NAMALWA (cell line): ENCODE measurements at regions not wholly inside any gene's neighbourhood (a gene's known extent, or its start where the extent isn't known, plus 50 kb on each side); places are given as distances from the start of the nearest gene placed in this dataset.

Source experiments
- DNase-seq: peaks from one replicate; pipeline ENCODE4 v3.0.0-alpha.2; 2015; ENCODE audit warnings: low spot score

DNA sequence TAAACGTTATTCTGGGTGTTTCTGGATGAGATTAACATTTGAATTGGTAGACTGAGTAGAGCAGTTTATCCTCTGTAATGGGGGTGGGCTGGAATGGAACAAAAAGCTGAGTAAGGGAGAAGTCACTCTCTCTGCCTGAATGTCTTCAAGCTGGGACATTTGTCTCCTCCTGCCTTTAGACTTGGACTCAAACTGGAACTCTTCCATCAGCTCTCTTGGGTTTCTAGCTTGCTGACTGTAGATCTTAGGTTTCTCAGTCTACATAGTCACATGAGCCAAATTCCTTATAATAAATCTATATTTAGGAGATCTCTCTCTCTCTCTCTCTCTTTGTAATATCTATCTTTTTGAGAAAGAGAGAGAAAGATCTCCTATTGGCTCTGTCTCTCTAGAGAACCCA is 553.3 kb upstream of the CDH11 start:
- no peak for DNase-seq

GRCh38 chr16:65672960-65673359 is 551.1 kb upstream of the CDH11 start:
- DNase-seq, result no peak

DNA sequence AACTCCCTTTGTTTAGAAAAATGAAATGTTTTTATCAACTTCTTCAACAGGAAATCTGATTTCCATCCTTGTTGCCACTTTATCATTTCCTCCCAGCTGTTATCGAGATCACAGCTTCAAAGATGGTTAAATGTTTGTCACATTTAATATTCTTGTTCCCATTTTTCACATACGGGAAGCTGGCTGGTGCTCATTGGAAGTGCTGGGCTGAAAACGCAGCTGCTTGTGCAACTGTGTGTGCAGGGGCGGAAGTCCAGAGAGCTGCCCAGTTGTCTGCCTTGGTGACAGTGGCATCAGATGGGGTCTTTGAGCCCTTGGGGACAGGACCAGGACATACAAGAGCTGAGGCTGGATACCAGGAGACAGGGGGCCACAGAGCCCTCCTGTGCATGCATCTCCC is 549.2 kb upstream of the CDH11 start:
- no peak for DNase-seq

DNA sequence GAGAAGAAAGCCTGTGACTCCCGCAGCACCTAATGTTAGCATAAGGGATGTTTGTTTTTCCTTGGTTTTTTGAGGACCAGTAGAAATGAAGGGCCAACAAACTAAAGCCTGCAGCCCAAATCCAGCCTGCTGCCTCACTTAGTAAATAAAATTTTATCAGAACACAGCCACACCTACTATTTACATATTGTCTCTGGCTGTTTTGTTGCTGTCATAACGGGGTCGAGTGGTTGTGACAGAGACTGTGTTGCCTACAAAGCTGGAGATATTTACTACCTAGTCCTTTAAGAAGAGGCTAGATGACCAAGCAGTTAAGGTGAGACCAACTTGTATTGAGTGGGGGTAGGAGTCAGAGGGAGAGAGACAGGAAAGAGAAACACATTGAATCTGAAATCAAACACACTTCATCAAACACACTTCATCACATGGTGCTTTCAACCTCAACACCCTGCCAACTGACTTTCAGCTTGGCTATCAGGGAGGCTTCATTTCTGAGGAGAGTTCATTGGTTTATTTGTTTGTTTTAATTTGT is 546.3 kb upstream of the CDH11 start:
- DNase-seq, result no peak

- DNase-seq, result peak; percentile 5
These were observed 545.2 kb upstream of the CDH11 start for GRCh38 chr16:65667011-65667578.

DNA sequence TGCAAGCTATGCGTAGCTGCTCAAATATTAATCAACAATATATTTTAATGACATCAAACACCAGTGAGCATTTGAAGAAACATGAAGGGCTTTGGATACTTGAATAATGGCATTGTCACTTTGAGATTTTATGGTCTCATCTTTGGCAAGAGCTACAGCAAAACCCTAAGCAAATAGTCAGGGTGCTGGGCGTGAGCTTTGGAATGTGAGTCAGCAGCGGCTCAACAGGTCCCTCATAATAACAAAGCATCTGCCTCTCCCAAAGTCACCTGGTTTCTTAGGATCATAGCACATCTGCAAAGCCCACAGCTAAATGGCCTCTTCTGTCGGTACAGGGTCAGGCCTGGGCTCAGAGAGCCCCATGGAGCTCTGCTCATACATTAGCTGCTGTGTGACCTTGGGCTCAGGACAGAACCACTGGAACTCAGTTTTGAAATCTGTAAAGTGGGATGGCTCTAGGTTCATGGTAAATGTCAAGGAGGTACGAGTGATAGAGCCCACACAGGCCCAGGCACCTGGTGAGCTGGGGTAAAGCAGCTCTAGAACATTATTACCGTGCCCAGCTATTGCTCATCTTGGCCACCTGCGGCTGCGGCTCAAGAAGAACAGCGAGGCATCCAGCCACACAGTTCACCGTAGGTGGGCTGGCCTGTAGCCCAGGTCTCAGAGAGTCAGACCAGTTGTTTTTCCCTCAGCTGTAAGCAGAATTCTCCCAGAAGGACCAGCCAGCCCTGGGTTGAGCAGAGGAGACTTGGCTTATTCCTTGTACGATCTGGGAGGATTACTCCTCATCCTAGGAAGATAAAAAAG is 544.5 kb upstream of the CDH11 start:
- no peak for DNase-seq

DNA sequence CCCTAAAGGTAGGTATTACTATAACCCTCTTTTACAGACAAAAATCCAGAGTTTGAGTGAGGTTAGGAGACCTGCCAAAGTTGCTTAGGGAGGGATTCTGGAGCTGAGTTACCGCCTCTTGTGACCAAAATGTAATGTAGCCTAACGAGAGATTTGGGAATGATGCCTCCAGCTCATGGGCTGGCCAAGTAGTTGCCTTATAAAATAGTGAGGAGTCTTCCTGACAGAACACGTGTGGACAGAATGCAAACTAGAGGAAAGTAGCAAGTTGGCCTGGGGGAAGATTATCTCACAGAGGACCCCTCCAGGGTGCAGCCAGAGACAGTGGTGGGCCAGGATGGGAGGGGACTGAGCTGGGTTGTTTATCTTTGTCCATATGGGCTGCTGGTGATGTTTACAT is 543.7 kb upstream of the CDH11 start:
- no peak for DNase-seq

DNA sequence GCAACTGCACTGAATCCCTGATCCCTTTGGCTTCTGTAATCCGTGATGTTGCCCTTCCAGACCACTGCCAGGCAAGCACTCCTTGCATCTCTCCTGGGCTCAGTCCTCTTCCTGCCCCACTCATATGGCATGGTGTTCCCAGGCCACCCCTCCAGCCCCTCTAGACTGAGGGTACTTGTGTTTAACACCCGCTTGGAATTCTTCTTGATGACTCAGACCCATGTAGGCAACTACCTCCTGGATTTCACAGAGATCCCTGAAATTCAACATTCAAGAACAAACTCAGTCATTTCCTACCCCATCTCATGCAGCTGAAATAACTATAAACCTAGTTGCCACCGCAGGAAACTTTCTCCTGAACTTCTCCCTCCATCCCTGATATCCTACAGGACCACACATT is 541.9 kb upstream of the CDH11 start:
- no peak for DNase-seq

- DNase-seq, result no peak
These were observed 540.4 kb upstream of the CDH11 start for GRCh38 chr16:65662256-65662655.

DNA sequence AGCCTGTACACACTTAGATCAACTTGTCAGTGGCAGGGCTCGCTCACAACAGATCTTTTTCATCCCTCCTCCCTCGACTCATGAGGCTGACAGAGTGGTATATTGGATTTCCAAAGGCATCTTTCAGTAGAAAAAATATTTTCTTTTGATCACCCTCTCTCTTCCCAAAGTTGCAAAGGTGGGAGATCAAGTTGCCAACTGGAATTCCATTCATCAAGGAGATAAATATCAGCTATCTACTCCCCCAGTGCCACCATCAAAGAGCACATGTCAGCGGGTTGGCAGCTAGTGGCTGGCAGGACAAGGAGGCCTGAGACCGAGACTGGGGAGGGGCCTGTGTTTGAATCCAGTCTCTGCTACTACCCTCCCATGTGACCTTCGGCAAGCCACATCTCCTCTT is 539.7 kb upstream of the CDH11 start:
- no peak for DNase-seq

- no peak for DNase-seq
These were observed 538.5 kb upstream of the CDH11 start for GRCh38 chr16:65660390-65660789.

- no peak for DNase-seq
These were observed 537.9 kb upstream of the CDH11 start for GRCh38 chr16:65659758-65660157.

DNA sequence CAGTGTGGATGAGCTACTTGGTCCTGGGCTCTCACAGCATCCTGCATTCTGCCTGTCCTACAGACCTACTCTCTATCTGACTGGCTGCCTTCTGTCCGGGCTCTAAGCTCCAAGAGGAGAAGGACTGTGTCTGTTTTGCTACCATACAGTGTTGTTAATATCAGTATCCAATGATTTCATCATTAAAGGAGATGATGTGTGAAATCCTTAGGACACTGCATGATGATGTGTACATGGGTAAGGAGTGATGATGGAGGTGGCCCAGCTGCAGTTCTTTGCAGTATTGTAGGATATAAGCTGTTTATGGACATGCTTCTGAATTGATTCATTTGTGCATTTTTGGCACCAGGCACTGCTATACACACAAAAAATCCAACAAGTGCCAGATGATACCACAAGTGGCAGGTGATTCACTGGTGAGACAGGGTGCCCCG is 536.9 kb upstream of the CDH11 start:
- DNase-seq, result no peak

DNA sequence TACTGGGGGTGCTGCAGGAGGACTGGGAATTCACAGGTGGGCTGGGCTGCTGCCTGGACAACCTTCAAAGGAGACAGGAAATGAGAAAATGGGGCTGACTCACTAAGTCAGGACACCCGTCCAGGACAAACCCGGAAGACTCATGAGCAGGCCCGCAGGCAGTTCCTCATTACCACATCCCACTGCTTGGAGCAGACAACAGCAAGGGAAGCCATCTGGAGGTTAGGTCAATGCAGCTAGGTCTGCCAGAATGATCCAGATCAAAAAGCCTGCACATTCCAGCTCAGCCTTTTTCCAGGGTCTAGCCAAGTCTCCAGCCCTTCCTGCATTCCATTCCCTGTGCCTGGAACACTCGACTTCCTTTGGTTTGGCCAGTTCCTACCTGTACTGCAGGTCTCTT is 536.5 kb upstream of the CDH11 start:
- no peak for DNase-seq

DNA sequence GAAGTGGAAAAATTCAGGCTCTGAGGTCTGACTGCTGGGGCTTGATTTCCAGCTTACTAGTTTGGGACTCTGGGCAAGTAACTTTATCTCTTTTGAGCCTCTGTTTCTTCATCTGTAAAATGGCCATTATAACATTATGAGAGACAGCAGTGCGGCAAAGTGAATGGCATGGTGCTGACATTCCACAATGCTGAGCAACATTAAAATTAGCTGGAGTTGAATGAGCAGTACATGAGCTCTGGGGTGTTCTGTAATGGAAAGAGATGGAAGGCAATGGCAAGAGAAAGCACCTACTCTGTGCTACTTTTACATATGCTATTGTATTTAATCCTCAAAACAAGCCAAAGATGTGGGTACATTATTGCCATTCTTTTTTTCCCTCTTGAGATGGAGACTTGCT is 535.7 kb upstream of the CDH11 start:
- DNase-seq, result no peak

DNA sequence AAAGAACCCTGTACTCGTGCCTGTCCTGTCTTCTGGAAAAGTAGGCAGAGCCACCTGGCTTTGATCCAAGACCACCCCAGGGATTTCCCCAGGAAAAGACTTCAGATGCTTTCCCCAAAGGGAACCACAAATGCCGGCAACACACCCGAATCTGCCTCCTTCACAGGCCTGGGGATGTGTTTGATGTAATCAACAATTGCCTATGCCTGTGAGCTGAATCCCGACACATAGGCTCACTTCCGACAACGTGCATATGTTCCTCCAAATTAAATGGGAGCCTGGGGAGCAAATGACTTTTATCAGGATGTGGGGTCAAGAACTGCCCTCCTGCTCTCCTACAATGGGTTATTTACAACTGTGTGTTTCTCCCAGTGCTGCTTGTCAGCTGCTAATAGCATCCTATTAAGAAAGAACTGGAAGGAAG is 535.2 kb upstream of the CDH11 start:
- DNase-seq, result no peak

- no peak for DNase-seq
These were observed 533.9 kb upstream of the CDH11 start for GRCh38 chr16:65655802-65656201.

GRCh38 chr16:65648101-65648500 is 526.2 kb upstream of the CDH11 start:
- no peak for DNase-seq

DNA sequence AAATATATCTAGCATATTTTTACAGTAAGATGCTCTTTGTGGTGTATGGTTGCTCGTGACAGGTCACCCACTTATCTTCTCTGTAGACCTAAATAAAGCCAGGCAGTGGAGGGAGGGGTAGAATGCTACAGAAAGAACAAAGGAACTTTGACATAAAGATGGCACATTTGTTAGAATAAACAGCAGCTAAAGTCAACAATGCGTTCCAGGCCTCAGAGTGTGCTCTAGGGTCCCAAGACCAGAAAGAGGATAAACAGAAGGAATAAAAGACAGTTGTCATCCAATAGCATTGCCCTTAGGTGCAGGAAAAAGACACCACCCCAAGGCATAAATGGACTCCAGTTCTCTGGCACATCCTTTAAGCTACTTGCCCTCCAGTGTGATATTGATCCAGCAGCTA is 523.0 kb upstream of the CDH11 start:
- no peak for DNase-seq

- no peak for DNase-seq
These were observed 520.0 kb upstream of the CDH11 start for GRCh38 chr16:65641762-65642289.

- DNase-seq, result no peak
These were observed 519.3 kb upstream of the CDH11 start for GRCh38 chr16:65641049-65641761.

DNA sequence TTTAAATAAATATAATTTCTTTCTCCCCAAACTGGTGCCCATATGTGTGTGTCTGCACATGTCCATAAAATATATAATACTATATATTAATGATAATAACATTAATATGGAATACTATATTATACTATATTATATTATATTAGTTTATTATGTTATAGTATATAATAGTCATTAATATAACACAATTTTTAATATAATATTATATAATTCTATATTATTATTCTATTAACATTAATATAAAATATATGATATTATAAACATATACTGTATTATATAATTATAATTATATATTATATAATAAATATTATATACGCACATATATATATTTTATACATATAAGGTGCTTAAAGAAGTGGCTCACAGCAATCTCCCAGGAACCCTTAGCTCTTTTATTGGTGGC is 513.0 kb upstream of the CDH11 start:
- no peak for DNase-seq

- DNase-seq, result no peak
These were observed 512.4 kb upstream of the CDH11 start for GRCh38 chr16:65634291-65634690.
